ENCODE measurements at regions not wholly inside any gene's neighbourhood (a gene's known extent, or its start where the extent isn't known, plus 50 kb on each side); places are given as distances from the start of the nearest gene placed in this dataset.
"Not testable (repeated sequence)": the region's sequence is repeated elsewhere in the genome, so short reads cannot be mapped to it uniquely, and the experiment has no call there.

DNA sequence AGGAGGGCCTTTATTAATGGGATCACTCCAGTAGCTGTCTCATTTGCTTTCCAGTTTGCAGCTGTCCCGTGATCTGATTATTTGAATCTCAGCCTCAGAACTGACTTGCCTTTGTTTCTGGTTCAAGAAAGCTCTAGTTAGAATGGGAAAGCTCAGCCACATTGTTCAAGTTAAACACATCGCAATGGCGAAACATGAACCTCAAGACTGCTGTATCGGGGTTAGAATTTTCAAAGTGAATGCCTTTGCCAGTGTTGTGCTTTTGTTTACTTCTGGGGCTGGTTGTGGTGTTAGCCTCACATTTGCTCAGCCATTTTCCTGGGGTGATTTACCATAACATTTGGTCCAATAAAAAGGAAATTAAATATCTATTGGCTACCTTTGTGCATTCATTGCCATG is 105.3 kb downstream of the LUZP4 start:
- TF ChIP-seq, protein P1, sequence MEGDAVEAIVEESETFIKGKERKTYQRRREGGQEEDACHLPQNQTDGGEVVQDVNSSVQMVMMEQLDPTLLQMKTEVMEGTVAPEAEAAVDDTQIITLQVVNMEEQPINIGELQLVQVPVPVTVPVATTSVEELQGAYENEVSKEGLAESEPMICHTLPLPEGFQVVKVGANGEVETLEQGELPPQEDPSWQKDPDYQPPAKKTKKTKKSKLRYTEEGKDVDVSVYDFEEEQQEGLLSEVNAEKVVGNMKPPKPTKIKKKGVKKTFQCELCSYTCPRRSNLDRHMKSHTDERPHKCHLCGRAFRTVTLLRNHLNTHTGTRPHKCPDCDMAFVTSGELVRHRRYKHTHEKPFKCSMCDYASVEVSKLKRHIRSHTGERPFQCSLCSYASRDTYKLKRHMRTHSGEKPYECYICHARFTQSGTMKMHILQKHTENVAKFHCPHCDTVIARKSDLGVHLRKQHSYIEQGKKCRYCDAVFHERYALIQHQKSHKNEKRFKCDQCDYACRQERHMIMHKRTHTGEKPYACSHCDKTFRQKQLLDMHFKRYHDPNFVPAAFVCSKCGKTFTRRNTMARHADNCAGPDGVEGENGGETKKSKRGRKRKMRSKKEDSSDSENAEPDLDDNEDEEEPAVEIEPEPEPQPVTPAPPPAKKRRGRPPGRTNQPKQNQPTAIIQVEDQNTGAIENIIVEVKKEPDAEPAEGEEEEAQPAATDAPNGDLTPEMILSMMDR (conservative IDR thresholded peaks at IDR 0.05; ENCODE audit: low read depth, low read length), result not testable (repeated sequence)
- not testable (repeated sequence) for TF ChIP-seq EZH2 (IDR thresholded peaks at IDR 0.05; ENCODE audit: low read length, unreplicated experiment); EZH2phosphoT487 (IDR thresholded peaks at IDR 0.05; ENCODE audit: borderline replicate concordance, low read length)

Data from PC-3 (cell line).